GM20431 (cell line): ENCODE measurements at regions not wholly inside any gene's neighbourhood (a gene's known extent, or its start where the extent isn't known, plus 50 kb on each side); places are given as distances from the start of the nearest gene placed in this dataset.
"Not testable (repeated sequence)": the region's sequence is repeated elsewhere in the genome, so short reads cannot be mapped to it uniquely, and the experiment has no call there.

Source experiments
- in situ Hi-C: fragments of 300-500 bp; cut with MseI, MboI; formaldehyde crosslinking; loops from one replicate; pipeline ENCODE4 v1.15.0; 2020; ENCODE audit warnings: low sequenced_read_pairs; ENCODE audit not compliant: unreplicated experiment

GRCh38 chr7:113338071-113338696, 219.8 kb upstream of the SMIM30 start:
- in situ Hi-C loops: no loop called here

GRCh38 chr7:113336838-113337237, 218.5 kb upstream of the SMIM30 start:
- in situ Hi-C loops: not testable (repeated sequence)

- in situ Hi-C loops: no loop called here
Measured at GRCh38 chr7:113331155-113331898, 213.0 kb upstream of the SMIM30 start.

GRCh38 chr7:113321201-113321600, 202.8 kb upstream of the SMIM30 start:
- in situ Hi-C loops: no loop called here

- in situ Hi-C loops: no loop called here
Measured at GRCh38 chr7:113320419-113320818, 202.1 kb upstream of the SMIM30 start.

- in situ Hi-C loops: no loop called here
Measured at GRCh38 chr7:113314594-113314993, 196.2 kb upstream of the SMIM30 start.

GRCh38 chr7:113308399-113308798, 190.0 kb upstream of the SMIM30 start:
- in situ Hi-C loops: no loop called here

- in situ Hi-C loops: no loop called here
Measured at GRCh38 chr7:113307147-113307546, 188.8 kb upstream of the SMIM30 start.

GRCh38 chr7:113306302-113306701, 187.9 kb upstream of the SMIM30 start:
- in situ Hi-C loops: no loop called here

- in situ Hi-C loops: no loop called here
Measured at GRCh38 chr7:113304104-113304503, 185.8 kb upstream of the SMIM30 start.

GRCh38 chr7:113303388-113303787, 185.0 kb upstream of the SMIM30 start:
- in situ Hi-C loops: not testable (repeated sequence)

GRCh38 chr7:113301983-113302382, 183.6 kb upstream of the SMIM30 start:
- in situ Hi-C loops: no loop called here

- in situ Hi-C loops: no loop called here
Measured at GRCh38 chr7:113301141-113301540, 182.8 kb upstream of the SMIM30 start.

GRCh38 chr7:113299748-113300147, 181.4 kb upstream of the SMIM30 start:
- in situ Hi-C loops: no loop called here

GRCh38 chr7:113298501-113298900, 180.1 kb upstream of the SMIM30 start:
- in situ Hi-C loops: no loop called here

GRCh38 chr7:113294750-113295149, 176.4 kb upstream of the SMIM30 start:
- in situ Hi-C loops: no loop called here

- in situ Hi-C loops: no loop called here
Measured at GRCh38 chr7:113292105-113292504, 173.8 kb upstream of the SMIM30 start.

GRCh38 chr7:113291058-113291457, 172.7 kb upstream of the SMIM30 start:
- in situ Hi-C loops: no loop called here

- in situ Hi-C loops: no loop called here
Measured at GRCh38 chr7:113289140-113289740, 170.9 kb upstream of the SMIM30 start.

- in situ Hi-C loops: no loop called here
Measured at GRCh38 chr7:113285411-113285810, 167.1 kb upstream of the SMIM30 start.

- in situ Hi-C loops: no loop called here
Measured at GRCh38 chr7:113283861-113284260, 165.5 kb upstream of the SMIM30 start.
